IMR-90 (cell line): ENCODE measurements at regions not wholly inside any gene's neighbourhood (a gene's known extent, or its start where the extent isn't known, plus 50 kb on each side); places are given as distances from the start of the nearest gene placed in this dataset.

ENCODE experiments used
- ATAC-seq: fragments of 200-7000 bp; cut with Tn5 transposase; 2 replicates; pipeline ENCODE4 v1.9.1; 2020; ENCODE audit warnings: low read depth, mild to moderate bottlenecking, moderate library complexity
- BruUV-seq: library from RNA; stranded (reverse); fragments of 400-500 nt; replicated peaks from 2 replicates; lab custom pipeline; 2021; lab: Mats Ljungman, UMichigan
- CTCF ChIA-PET: fragments of 300-600 bp; formaldehyde crosslinking; extraction: SDS; loops from one replicate; lab custom pipeline; 2021; ENCODE audit warnings: antibody characterized with exemption; lab: Yijun Ruan, JAX
- POLR2A ChIA-PET: fragments of 300-600 bp; sonication (Branson Sonifier 250); formaldehyde crosslinking; loops from one replicate; lab custom pipeline; 2022; ENCODE audit warnings: antibody characterized with exemption; ENCODE audit not compliant: unreplicated experiment; lab: Charles Lee
- DNase-seq: peaks from one replicate; pipeline ENCODE4 v3.0.0; 2013
- H2AFZ ChIP-seq: replicated peaks from 2 replicates; pipeline ENCODE3; 2013; ENCODE audit warnings: low read length, mild to moderate bottlenecking; ENCODE audit not compliant: poor library complexity
- H2AK5ac ChIP-seq: 2 replicates; pipeline ENCODE4 v1.6.1; 2013; ENCODE audit warnings: low read depth, low read length, inconsistent platforms
- H2AK9ac ChIP-seq: replicated peaks from 2 replicates; pipeline ENCODE3; 2013; ENCODE audit warnings: mild to moderate bottlenecking, low read depth, low read length, moderate library complexity; ENCODE audit not compliant: poor library complexity
- H2BK120ac ChIP-seq: 2 replicates; pipeline ENCODE4 v1.6.1; 2013; ENCODE audit warnings: low read depth, low read length, inconsistent platforms
- H2BK15ac ChIP-seq: 3 replicates; pipeline ENCODE4 v1.6.1; 2013; ENCODE audit warnings: low read depth, low read length, inconsistent platforms
- H2BK20ac ChIP-seq: 2 replicates; pipeline ENCODE4 v1.6.1; 2013; ENCODE audit warnings: low read depth, mild to moderate bottlenecking, inconsistent platforms, low read length, moderate library complexity
- H2BK5ac ChIP-seq: 2 replicates; pipeline ENCODE4 v1.6.1; 2013; ENCODE audit warnings: mild to moderate bottlenecking, low read depth, low read length, inconsistent platforms; ENCODE audit not compliant: poor library complexity, severe bottlenecking
- H3K14ac ChIP-seq: replicated peaks from 2 replicates; pipeline ENCODE4 v1.6.1; 2013; ENCODE audit warnings: low read depth, low read length, inconsistent platforms
- H3K18ac ChIP-seq: 2 replicates; pipeline ENCODE4 v1.6.1; 2013; ENCODE audit warnings: low read depth, low read length, control low read depth
- H3K23ac ChIP-seq: 2 replicates; pipeline ENCODE4 v1.6.1; 2013; ENCODE audit warnings: low read depth, low read length, inconsistent platforms
- H3K27ac ChIP-seq: 2 replicates; pipeline ENCODE4 v1.5.1; 2013; ENCODE audit warnings: mild to moderate bottlenecking, control low read depth, low read length; ENCODE audit not compliant: insufficient read depth
- H3K27me3 ChIP-seq: 2 replicates; pipeline ENCODE4 v1.6.1; 2013; ENCODE audit warnings: low read length; ENCODE audit not compliant: control insufficient read depth, insufficient read depth
- H3K36me3 ChIP-seq: 2 replicates; pipeline ENCODE4 v1.6.1; 2013; ENCODE audit warnings: low read length, mixed read lengths; ENCODE audit not compliant: control insufficient read depth, insufficient read depth
- H3K4ac ChIP-seq: 2 replicates; pipeline ENCODE4 v1.6.1; 2013; ENCODE audit warnings: low read depth, low read length, inconsistent platforms
- H3K4me1 ChIP-seq: 2 replicates; pipeline ENCODE4 v1.6.1; 2013; ENCODE audit warnings: low read length, mixed read lengths; ENCODE audit not compliant: control insufficient read depth, insufficient read depth
- H3K4me2 ChIP-seq: 2 replicates; pipeline ENCODE4 v1.6.1; 2013; ENCODE audit warnings: low read depth, mild to moderate bottlenecking, control low read depth, low read length, moderate library complexity
- H3K4me3 ChIP-seq: 2 replicates; pipeline ENCODE4 v1.5.1; 2013; ENCODE audit warnings: low read depth, mild to moderate bottlenecking, control low read depth, low read length, moderate library complexity; ENCODE audit not compliant: insufficient read depth
- H3K56ac ChIP-seq: 2 replicates; pipeline ENCODE4 v1.6.1; 2013; ENCODE audit warnings: low read length, inconsistent platforms; ENCODE audit not compliant: insufficient read depth; ENCODE audit errors: extremely low read depth
- H3K79me1 ChIP-seq, 2 experiments: 2 replicates each; pipeline ENCODE4 v1.6.1; 2013; ENCODE audit warnings: low read length in 2 of 2, inconsistent platforms in 1 of 2, low read depth in 1 of 2
- H3K9ac ChIP-seq: 2 replicates; pipeline ENCODE4 v1.6.1; 2013; ENCODE audit warnings: low read depth, low read length, control low read depth
- H3K9me1 ChIP-seq: 2 replicates; pipeline ENCODE4 v1.6.1; 2013; ENCODE audit warnings: low read length, inconsistent platforms; ENCODE audit not compliant: insufficient read depth
- H3K9me3 ChIP-seq: 2 replicates; pipeline ENCODE4 v1.6.1; 2013; ENCODE audit warnings: low read length; ENCODE audit not compliant: control insufficient read depth, insufficient read depth
- H4K20me1 ChIP-seq: 2 replicates; pipeline ENCODE4 v1.6.1; 2013; ENCODE audit warnings: low read length, inconsistent platforms; ENCODE audit not compliant: insufficient read depth
- H4K5ac ChIP-seq: 2 replicates; pipeline ENCODE4 v1.6.1; 2013; ENCODE audit warnings: mild to moderate bottlenecking, low read depth, low read length, control low read depth
- H4K8ac ChIP-seq, 2 experiments: 2 replicates each; pipeline ENCODE4 v1.6.1; 2013; ENCODE audit warnings: low read depth in 2 of 2, low read length in 2 of 2, control low read depth in 1 of 2, inconsistent platforms in 1 of 2
- H4K91ac ChIP-seq: 2 replicates; pipeline ENCODE4 v1.6.1; 2013; ENCODE audit warnings: low read depth, low read length, inconsistent platforms; ENCODE audit not compliant: insufficient read depth
- CHD1 ChIP-seq: IDR thresholded peaks from 2 replicates; pipeline ENCODE4 v1.6.1; 2012; ENCODE audit warnings: low read depth, low read length, improper control_type of control experiment
- CTCF ChIP-seq: conservative IDR thresholded peaks from 2 replicates; pipeline ENCODE4 v1.5.1; 2012; ENCODE audit warnings: mild to moderate bottlenecking, low read depth, low read length, improper control_type of control experiment
- FOS ChIP-seq: fragments of 150-350 bp; IDR thresholded peaks from 2 replicates; pipeline ENCODE4 v1.6.1; 2016; ENCODE audit warnings: low read depth, low read length
- WGBS, 2 experiments: methylation state at CpG; one replicate each; pipeline versions ENCODE4 v1.1.5 to v1.1.7; 2013; ENCODE audit warnings: missing lambda C conversion rate in 2 of 2; ENCODE audit not compliant: insufficient read length in 1 of 2; ENCODE audit errors: extremely low coverage in 2 of 2; 5-methylcytosine and 5-hydroxymethylcytosine counted together
- dilution Hi-C: fragments of 300-500 bp; cut with HindIII; formaldehyde crosslinking; loops from one replicate; pipeline ENCODE4 v1.14.3; 2018; ENCODE audit warnings: low sequenced_read_pairs; ENCODE audit not compliant: unreplicated experiment
- in situ Hi-C: fragments of 300-500 bp; cut with MboI; formaldehyde crosslinking; loops from 3 replicates; pipeline ENCODE4 v1.14.3; 2019; ENCODE audit warnings: low sequenced_read_pairs, inconsistent platforms, mixed read lengths
- intact Hi-C: fragments of 100-400 bp; cut with micrococcal nuclease; formaldehyde crosslinking; loops from 2 replicates; pipeline ENCODE4 v1.10.0; 2022

- no TSS peak for BruUV-seq
- intact Hi-C loops (no loop called here), dilution Hi-C loops (no loop called here), in situ Hi-C loops (no loop called here)
- Histone ChIP-seq H3K18ac (no peak overlapping the region), H3K56ac (no peak overlapping the region), H3K79me1 (no peaks in the 10 kb centered on the region), H4K8ac (no peak overlapping the region), H2AK5ac (no peak overlapping the region), H2BK5ac (no peak overlapping the region), H4K20me1 (no peaks in the 10 kb centered on the region), H3K27ac (no peak overlapping the region), H2BK15ac (no peak overlapping the region), H3K9me3 (no peaks in the 10 kb centered on the region), H3K27me3 (peaks cover 8% of the 10 kb centered on the region), H3K23ac (no peak overlapping the region), H4K5ac (no peak overlapping the region), H2AFZ (no peak overlapping the region), H3K4ac (no peak overlapping the region), H4K91ac (no peak overlapping the region), H3K9ac (no peak overlapping the region), H3K36me3 (no peaks in the 10 kb centered on the region), H3K14ac (no peak overlapping the region), H3K4me1 (peaks cover 6% of the 10 kb centered on the region; the same call in 1 of the 2 replicates), H2AK9ac (no peak overlapping the region), H2BK20ac (no peak overlapping the region), H3K4me3 (no peak overlapping the region), H3K9me1 (0 out of 2 replicates have a peak, but pooled peaks cover 4% of the 10 kb centered on the region), H3K4me2 (no peak overlapping the region), H2BK120ac (no peak overlapping the region)
- WGBS, 2 experiments, result no CpG with 5 or more reads among the region's 3 CpGs
- ATAC-seq, result no peak
- DNase-seq, result no peak
- ChIA-PET CTCF (no interaction called here), POLR2A (no interaction called here)
- TF ChIP-seq CHD1 (no peak), CTCF (no peak), FOS (no peak)
Observed at GRCh38 chr14:58778202-58778601, 140.4 kb downstream of the DACT1 start.
